Activated CD4-positive, CD25-positive, alpha-beta regulatory T cell (primary cell): ENCODE measurements at regions not wholly inside any gene's neighbourhood (a gene's known extent, or its start where the extent isn't known, plus 50 kb on each side); places are given as distances from the start of the nearest gene placed in this dataset.

Source experiments
- DNase-seq, 4 experiments: peaks; one replicate each; lab custom pipeline; 2025; lab: John Stamatoyannopoulos, UW

DNA sequence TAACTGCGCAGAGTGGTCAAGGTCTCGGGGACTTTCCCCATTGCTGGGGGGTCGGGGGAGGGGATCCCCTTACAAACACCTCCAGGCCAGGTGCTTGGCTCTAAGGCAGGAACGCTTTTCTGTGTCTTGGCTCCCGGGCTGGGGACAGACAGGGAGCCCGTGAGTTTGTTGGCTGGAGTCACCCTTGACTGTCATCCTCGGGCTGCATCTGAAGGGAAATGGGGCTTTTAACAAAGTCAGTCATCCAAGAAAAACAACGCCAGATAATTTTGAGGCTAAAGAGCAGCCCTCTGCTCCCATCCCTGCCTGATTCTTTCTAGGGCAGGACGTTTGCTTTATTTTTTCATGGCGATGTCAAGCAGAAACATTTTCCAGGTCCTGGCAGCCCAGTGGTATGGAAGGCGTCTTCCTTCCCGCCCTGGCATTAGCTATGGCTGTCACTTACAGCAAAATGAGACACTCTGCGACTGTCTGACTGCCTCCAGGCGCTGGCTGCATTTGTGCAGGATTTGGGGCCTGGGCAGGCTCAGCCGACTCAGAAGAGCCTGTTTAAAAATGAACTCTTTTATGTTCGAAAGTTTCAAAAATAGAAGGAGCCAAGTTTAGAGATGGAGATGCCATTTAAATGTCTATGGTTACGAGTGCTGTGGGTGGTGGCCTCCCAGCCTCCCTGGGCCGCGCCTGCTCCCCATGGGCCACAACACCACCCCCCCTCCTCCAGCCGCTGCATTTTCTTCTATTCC lies 54.7 kb upstream of the TNS3 start:
- DNase-seq, result no peak

DNA sequence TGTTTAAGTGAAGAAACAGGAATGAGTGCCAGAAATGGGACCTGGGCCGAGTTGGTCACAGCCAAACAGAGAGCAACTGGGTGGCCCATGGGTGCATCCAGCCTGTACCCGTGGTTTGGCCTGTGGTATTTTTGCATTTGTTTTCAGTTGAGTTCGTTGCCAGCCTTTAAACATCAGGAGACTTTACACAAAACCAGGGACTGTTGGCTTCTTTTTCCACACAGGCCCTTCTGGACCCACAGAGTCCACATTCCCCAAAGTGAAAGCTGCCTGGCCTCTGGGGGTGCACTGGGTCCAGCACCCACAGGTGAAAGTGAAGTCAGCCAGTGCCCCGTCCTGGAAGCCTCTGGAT lies 54.1 kb upstream of the TNS3 start:
- DNase-seq, result no peak

DNA sequence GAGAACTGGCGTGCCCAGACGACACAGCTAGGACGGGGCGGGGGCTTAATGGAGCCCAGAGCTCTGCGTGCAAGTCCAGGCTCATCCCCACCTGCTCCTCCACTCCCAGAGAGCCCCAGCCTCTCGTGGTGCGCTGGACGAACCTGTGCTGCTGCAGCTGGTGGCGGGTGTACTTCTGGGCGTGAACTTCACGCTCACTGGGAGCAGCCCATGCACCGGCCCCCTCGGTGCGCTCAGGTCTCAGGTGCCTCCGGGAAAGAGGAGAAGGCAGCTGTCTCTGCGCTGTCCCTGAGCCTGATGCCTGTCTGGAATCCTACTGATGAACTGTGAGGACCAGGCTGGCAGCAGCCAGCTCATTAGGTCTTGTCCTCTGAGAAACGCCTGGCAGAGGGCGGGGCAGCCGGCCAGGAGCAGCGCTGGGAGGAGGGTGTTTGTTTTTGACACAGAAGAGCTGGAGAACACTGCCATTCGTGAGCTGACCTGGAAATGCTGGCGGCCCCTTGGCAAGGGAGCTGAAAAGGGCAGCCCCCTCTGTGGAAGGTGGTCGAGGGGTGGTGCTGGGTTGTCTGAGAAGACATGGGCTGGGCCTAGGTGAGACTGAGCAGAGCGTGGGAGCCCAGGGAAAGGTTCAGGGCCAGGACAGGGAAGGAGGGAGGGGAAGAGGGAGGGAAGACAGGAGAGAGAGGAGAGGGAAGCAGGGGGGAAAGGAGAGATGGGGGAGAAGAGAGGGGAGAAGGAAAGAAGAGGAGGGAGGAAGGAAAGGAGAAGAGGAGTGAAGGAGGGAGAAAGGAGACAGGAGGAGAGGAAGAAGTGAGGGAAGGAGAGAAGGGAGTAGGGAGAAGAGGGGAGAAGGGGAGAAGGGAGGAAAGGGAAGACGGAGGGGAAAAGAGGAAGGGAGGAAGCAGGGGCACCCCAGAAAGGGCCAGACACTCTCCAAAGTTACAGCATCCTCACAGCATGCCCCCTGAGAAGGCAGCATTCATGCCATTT lies 53.5 kb upstream of the TNS3 start:
- no peak for DNase-seq

DNA sequence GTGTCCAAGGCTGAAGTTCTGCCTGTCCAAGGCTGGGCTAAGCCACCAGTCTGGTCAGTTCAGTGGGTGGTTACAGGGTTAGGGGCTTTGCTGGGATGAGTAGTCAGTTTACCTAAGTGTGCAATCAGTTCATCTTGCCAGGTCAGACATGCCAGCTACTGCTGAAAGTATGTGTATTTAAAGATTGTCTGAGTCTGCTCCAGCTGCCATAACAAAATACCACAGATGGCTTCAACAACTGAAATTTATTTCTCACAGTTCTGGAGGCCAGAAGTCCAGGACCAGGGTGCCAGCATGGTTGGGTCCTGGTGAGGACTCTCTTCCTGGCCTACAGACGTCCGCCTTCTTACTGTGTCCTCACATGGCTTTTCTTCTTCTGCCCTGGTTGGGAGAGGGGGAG lies 52.4 kb upstream of the TNS3 start:
- no peak for DNase-seq

DNA sequence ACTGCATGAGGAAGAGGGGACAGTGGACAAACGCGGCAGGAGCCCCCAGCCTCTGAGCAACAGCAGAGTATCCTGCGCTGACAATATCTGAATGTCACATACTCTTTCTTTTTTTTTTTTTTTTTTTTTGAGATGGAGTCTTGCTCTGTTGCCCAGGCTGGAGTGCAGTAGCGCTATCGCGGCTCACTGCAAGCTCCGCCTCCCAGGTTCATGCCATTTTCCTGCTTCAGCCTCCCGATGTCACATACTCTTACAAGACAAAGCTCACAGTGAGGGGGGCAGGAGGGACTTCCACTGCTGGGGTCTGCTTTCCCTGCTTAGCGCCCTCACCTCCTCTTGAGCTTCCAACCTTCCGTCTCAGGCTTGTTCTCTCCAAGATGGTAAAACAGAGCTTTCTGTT lies 51.2 kb upstream of the TNS3 start:
- no peak for DNase-seq
